WTC11 (cell line): ENCODE measurements at regions not wholly inside any gene's neighbourhood (a gene's known extent, or its start where the extent isn't known, plus 50 kb on each side); places are given as distances from the start of the nearest gene placed in this dataset.

Experiments
- AFF4 ChIP-seq: sonication (generic); formaldehyde crosslinking; IDR thresholded peaks from 2 replicates; pipeline ENCODE4 v1.8.1; 2023; ENCODE audit warnings: mild to moderate bottlenecking, missing genetic modification reagents, borderline replicate concordance
- CTCF ChIP-seq: fragments of 200-600 bp; IDR thresholded peaks from 2 replicates; pipeline ENCODE4 v1.8.0; 2022; ENCODE audit warnings: antibody characterized with exemption
- ELF4 ChIP-seq: sonication (generic); formaldehyde crosslinking; IDR thresholded peaks from 2 replicates; pipeline ENCODE4 v1.8.1; 2022; ENCODE audit warnings: low read depth, mild to moderate bottlenecking, moderate library complexity, missing genetic modification reagents
- ETV6 ChIP-seq: sonication (generic); formaldehyde crosslinking; IDR thresholded peaks from 2 replicates; pipeline ENCODE4 v1.8.1; 2022; ENCODE audit warnings: mild to moderate bottlenecking, missing genetic modification reagents
- IRF2 ChIP-seq: sonication (generic); formaldehyde crosslinking; IDR thresholded peaks from 2 replicates; pipeline ENCODE4 v1.8.0; 2022; ENCODE audit warnings: low read depth, missing genetic modification reagents, borderline replicate concordance
- JUN ChIP-seq: sonication (generic); formaldehyde crosslinking; IDR thresholded peaks from 2 replicates; pipeline ENCODE4 v1.8.0; 2023; ENCODE audit warnings: mild to moderate bottlenecking, missing genetic modification reagents
- KAT7 ChIP-seq: sonication (generic); formaldehyde crosslinking; IDR thresholded peaks from 2 replicates; pipeline ENCODE4 v1.8.1; 2023; ENCODE audit warnings: missing genetic modification reagents, mild to moderate bottlenecking, borderline replicate concordance
- MAX ChIP-seq: sonication (generic); formaldehyde crosslinking; IDR thresholded peaks from 2 replicates; pipeline ENCODE4 v1.8.0; 2022; ENCODE audit warnings: mild to moderate bottlenecking, missing genetic modification reagents
- SOX15 ChIP-seq: fragments of 250-450 bp; sonication (Bioruptor Pico); IDR thresholded peaks from 2 replicates; pipeline ENCODE4 v1.9.0; 2021; ENCODE audit warnings: mild to moderate bottlenecking
- ZNF425 ChIP-seq: fragments of 250-450 bp; sonication (Bioruptor Pico); conservative IDR thresholded peaks from 2 replicates; pipeline ENCODE4 v1.9.0; 2021; ENCODE audit warnings: mild to moderate bottlenecking

DNA sequence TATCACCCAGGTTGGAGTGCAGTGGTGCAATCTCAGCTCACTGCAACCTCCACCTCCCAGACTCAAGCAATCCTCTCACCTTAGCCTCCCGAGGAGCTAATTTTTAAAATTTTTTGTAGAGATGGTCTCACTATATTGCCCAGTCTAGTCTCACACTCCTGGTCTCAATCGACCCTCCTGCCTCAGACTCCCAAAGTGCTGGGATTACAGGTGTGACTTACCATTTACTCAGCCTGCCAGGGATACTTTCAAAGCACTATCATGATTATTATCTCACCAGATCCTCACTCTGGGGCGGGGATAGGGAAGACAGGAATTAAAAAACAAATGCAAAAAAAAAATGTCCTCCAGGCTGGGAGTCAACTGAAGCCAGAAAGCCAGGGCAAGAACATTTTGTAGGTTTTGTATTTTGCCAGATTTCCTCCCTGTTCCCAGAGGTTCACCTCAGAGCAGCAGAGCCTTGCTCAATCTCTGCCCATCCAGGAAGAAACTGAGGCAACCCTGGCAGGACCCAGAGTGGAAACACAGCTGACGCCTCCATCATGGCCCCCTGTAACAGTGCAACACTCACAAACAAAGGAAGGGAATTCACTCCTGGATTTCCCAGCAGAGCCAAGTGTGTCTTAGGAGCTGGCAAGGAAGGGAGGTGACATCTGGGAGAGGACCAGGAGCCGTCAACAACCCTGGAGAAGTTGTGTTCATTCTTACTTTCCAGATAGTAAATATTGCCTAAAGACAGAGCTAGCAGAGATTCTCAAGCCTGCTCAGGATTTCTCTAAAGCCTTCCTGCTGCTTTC lies 73.9 kb downstream of the IRF2BPL start:
- TF ChIP-seq ETV6 (CRISPR knock-in tag) (no peak), CTCF (no peak), AFF4 (CRISPR knock-in tag) (no peak), IRF2 (CRISPR knock-in tag) (no peak), MAX (CRISPR knock-in tag) (no peak), ELF4 (CRISPR knock-in tag) (no peak), KAT7 (CRISPR knock-in tag) (no peak), ZNF425 (CRISPR knock-in tag) (no peak), JUN (CRISPR knock-in tag) (no peak), SOX15 (CRISPR knock-in tag) (no peak)
